HUES48 (cell line): ENCODE measurements at regions not wholly inside any gene's neighbourhood (a gene's known extent, or its start where the extent isn't known, plus 50 kb on each side); places are given as distances from the start of the nearest gene placed in this dataset.
A peak's percentile ranks its signal among the peaks of the same experiment; 100 is the strongest.

Source experiments
- H3K27ac ChIP-seq: one replicate; pipeline ENCODE4 v1.7.0; 2013; ENCODE audit warnings: low read depth, low read length, inconsistent platforms
- H3K27me3 ChIP-seq: 2 replicates; pipeline ENCODE4 v1.6.1; 2013; ENCODE audit warnings: mild to moderate bottlenecking, low read length; ENCODE audit not compliant: control insufficient read depth, insufficient read depth
- H3K36me3 ChIP-seq: 2 replicates; pipeline ENCODE4 v1.6.1; 2013; ENCODE audit warnings: low read length; ENCODE audit not compliant: control insufficient read depth, insufficient read depth
- H3K4me1 ChIP-seq: 2 replicates; pipeline ENCODE4 v1.6.1; 2013; ENCODE audit warnings: mild to moderate bottlenecking, low read length; ENCODE audit not compliant: control insufficient read depth, insufficient read depth
- H3K4me3 ChIP-seq: 2 replicates; pipeline ENCODE4 v1.5.1; 2013; ENCODE audit warnings: mild to moderate bottlenecking, low read depth, low read length
- H3K9ac ChIP-seq: 2 replicates; pipeline ENCODE4 v1.6.1; 2013; ENCODE audit warnings: mild to moderate bottlenecking, low read depth, low read length, moderate library complexity
- H3K9me3 ChIP-seq: 2 replicates; pipeline ENCODE4 v1.6.1; 2013; ENCODE audit warnings: low read length; ENCODE audit not compliant: control insufficient read depth, insufficient read depth

GRCh38 chr2:133666621-133667020, 98.4 kb upstream of the NCKAP5 start:
- no peak overlapping the region for H3K9ac ChIP-seq
- H3K36me3 ChIP-seq = no peaks in the 10 kb centered on the region
- no peak overlapping the region for H3K27ac ChIP-seq
- no peak overlapping the region for H3K4me3 ChIP-seq
- H3K27me3 ChIP-seq = no peaks in the 10 kb centered on the region
- H3K9me3 ChIP-seq = no peaks in the 10 kb centered on the region
- no peaks in the 10 kb centered on the region for H3K4me1 ChIP-seq

GRCh38 chr2:133667085-133667484, 98.8 kb upstream of the NCKAP5 start:
- H3K9me3 ChIP-seq = no peaks in the 10 kb centered on the region
- H3K9ac ChIP-seq = no peak overlapping the region
- no peaks in the 10 kb centered on the region for H3K4me1 ChIP-seq
- H3K27me3 ChIP-seq = no peaks in the 10 kb centered on the region
- no peaks in the 10 kb centered on the region for H3K36me3 ChIP-seq
- no peak overlapping the region for H3K27ac ChIP-seq
- H3K4me3 ChIP-seq = no peak overlapping the region

- Histone ChIP-seq H3K27me3 (no peaks in the 10 kb centered on the region), H3K27ac (no peak overlapping the region), H3K9me3 (no peaks in the 10 kb centered on the region), H3K4me3 (no peak overlapping the region), H3K36me3 (no peaks in the 10 kb centered on the region), H3K4me1 (no peaks in the 10 kb centered on the region), H3K9ac (no peak overlapping the region)
Measured at GRCh38 chr2:133667968-133668367, 99.7 kb upstream of the NCKAP5 start.

GRCh38 chr2:133668547-133668946, 100.3 kb upstream of the NCKAP5 start:
- Histone ChIP-seq H3K4me3 (no peak overlapping the region), H3K9ac (no peak overlapping the region), H3K4me1 (no peaks in the 10 kb centered on the region), H3K9me3 (no peaks in the 10 kb centered on the region), H3K27me3 (no peaks in the 10 kb centered on the region), H3K27ac (no peak overlapping the region), H3K36me3 (no peaks in the 10 kb centered on the region)

- no peaks in the 10 kb centered on the region for H3K9me3 ChIP-seq
- H3K9ac ChIP-seq = no peak overlapping the region
- no peak overlapping the region for H3K27ac ChIP-seq
- no peak overlapping the region for H3K4me3 ChIP-seq
- no peaks in the 10 kb centered on the region for H3K27me3 ChIP-seq
- peaks cover 24% of the 10 kb centered on the region for H3K4me1 ChIP-seq
- no peaks in the 10 kb centered on the region for H3K36me3 ChIP-seq
Measured at GRCh38 chr2:133673305-133673905, 105.1 kb upstream of the NCKAP5 start.

GRCh38 chr2:133674066-133674432, 105.8 kb upstream of the NCKAP5 start:
- peak overlapping the region; percentile 46; the same call in 1 of the 2 replicates for H3K4me3 ChIP-seq
- H3K9me3 ChIP-seq = no peaks in the 10 kb centered on the region
- H3K36me3 ChIP-seq = no peaks in the 10 kb centered on the region
- peak overlapping the region; percentile 90 for H3K27ac ChIP-seq
- H3K9ac ChIP-seq = no peak overlapping the region
- H3K4me1 ChIP-seq = peaks cover 24% of the 10 kb centered on the region
- no peaks in the 10 kb centered on the region for H3K27me3 ChIP-seq

GRCh38 chr2:133674433-133675331, 106.4 kb upstream of the NCKAP5 start:
- H3K4me1 ChIP-seq = peaks cover 24% of the 10 kb centered on the region
- peak overlapping the region; percentile 90 for H3K27ac ChIP-seq
- peak overlapping the region; percentile 46 for H3K4me3 ChIP-seq
- H3K27me3 ChIP-seq = no peaks in the 10 kb centered on the region
- no peak overlapping the region for H3K9ac ChIP-seq
- H3K36me3 ChIP-seq = no peaks in the 10 kb centered on the region
- no peaks in the 10 kb centered on the region for H3K9me3 ChIP-seq

GRCh38 chr2:133676392-133677130, 108.3 kb upstream of the NCKAP5 start:
- Histone ChIP-seq H3K36me3 (no peaks in the 10 kb centered on the region), H3K4me3 (no peak overlapping the region), H3K9ac (no peak overlapping the region), H3K9me3 (no peaks in the 10 kb centered on the region), H3K27me3 (no peaks in the 10 kb centered on the region), H3K4me1 (peaks cover 24% of the 10 kb centered on the region), H3K27ac (no peak overlapping the region)

- H3K36me3 ChIP-seq = no peaks in the 10 kb centered on the region
- no peaks in the 10 kb centered on the region for H3K9me3 ChIP-seq
- H3K9ac ChIP-seq = no peak overlapping the region
- H3K4me3 ChIP-seq = no peak overlapping the region
- H3K27me3 ChIP-seq = no peaks in the 10 kb centered on the region
- peaks cover 7% of the 10 kb centered on the region for H3K4me1 ChIP-seq
- no peak overlapping the region for H3K27ac ChIP-seq
Measured at GRCh38 chr2:133680343-133681049, 112.2 kb upstream of the NCKAP5 start.

GRCh38 chr2:133682347-133682746, 114.1 kb upstream of the NCKAP5 start:
- H3K9me3 ChIP-seq = no peaks in the 10 kb centered on the region
- no peaks in the 10 kb centered on the region for H3K4me1 ChIP-seq
- H3K27ac ChIP-seq = no peak overlapping the region
- H3K36me3 ChIP-seq = no peaks in the 10 kb centered on the region
- H3K27me3 ChIP-seq = no peaks in the 10 kb centered on the region
- H3K4me3 ChIP-seq = no peak overlapping the region
- H3K9ac ChIP-seq = no peak overlapping the region
